ENCODE measurements at regions not wholly inside any gene's neighbourhood (a gene's known extent, or its start where the extent isn't known, plus 50 kb on each side); places are given as distances from the start of the nearest gene placed in this dataset.

GRCh38 chr5:67373518-67373917 is 176.9 kb upstream of the CD180 start:
- no peak for TF ChIP-seq POLR2A (IDR thresholded peaks at IDR 0.05; ENCODE audit: borderline replicate concordance, extremely low read depth, insufficient read depth, insufficient read length)
- no peak for TF ChIP-seq CTCF (IDR thresholded peaks at IDR 0.05 in 2 of 3, conservative IDR thresholded peaks at IDR 0.05 in 1 of 3; ENCODE audit: borderline replicate concordance in 1 of 3, insufficient read depth in 1 of 3, low read depth in 2 of 3, low read length in 2 of 3)
- no peak for TF ChIP-seq MAX (IDR thresholded peaks at IDR 0.05)
- TF ChIP-seq TCF7L2 (IDR thresholded peaks at IDR 0.05; ENCODE audit: borderline replicate concordance, extremely low read depth, insufficient read depth, insufficient read length): no peak
- no peak for TF ChIP-seq POLR2AphosphoS5 (IDR thresholded peaks at IDR 0.05; ENCODE audit: low read depth, low read length)
- TF ChIP-seq JUND (IDR thresholded peaks at IDR 0.05): no peak
- no peak for TF ChIP-seq FOSL1 (IDR thresholded peaks at IDR 0.05; ENCODE audit: low read depth)
- TF ChIP-seq SIN3A (IDR thresholded peaks at IDR 0.05; ENCODE audit: low read depth): no peak
- TF ChIP-seq EZH2phosphoT487 (IDR thresholded peaks at IDR 0.05; ENCODE audit: borderline replicate concordance): no peak
- no peak for TF ChIP-seq EGR1 (IDR thresholded peaks at IDR 0.05; ENCODE audit: low read depth)
- TF ChIP-seq EZH2 (IDR thresholded peaks at IDR 0.05): no peak
- no peak for TF ChIP-seq YY1 (IDR thresholded peaks at IDR 0.05; ENCODE audit: extremely low read depth, insufficient replicate concordance, low read depth, low read length)
- TF ChIP-seq CEBPB (IDR thresholded peaks at IDR 0.05; ENCODE audit: low read depth): no peak
- no peak for TF ChIP-seq CBX3 (IDR thresholded peaks at IDR 0.05; ENCODE audit: low read depth)
